ENCODE measurements at regions not wholly inside any gene's neighbourhood (a gene's known extent, or its start where the extent isn't known, plus 50 kb on each side); places are given as distances from the start of the nearest gene placed in this dataset.

DNA sequence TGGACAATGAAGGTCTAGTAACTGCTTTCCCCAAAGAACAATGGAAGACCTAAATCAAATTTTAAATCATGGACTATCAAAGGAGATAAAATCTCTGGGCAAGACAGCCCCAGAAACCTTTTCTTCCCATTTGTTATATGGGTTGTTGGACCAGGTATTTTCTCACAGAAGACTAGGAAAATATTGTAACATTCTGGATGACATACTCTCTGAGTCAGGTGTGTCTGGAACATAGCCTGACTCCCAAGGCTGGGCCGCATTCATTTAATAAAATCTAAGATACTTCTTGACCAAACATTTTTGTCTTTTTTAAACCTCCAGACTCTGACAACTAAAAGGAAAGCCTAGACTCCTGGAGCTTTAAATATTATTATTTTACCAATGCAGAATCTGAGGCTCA is 87.9 kb downstream of the ATP23 start:
- H2AFZ ChIP-seq (ENCODE audit: low read depth, low read length, severe bottlenecking), result no peak overlapping the region
- no peak overlapping the region for H3K9ac ChIP-seq (ENCODE audit: low read length)
- H3K79me2 ChIP-seq (ENCODE audit: insufficient read depth, low read length), result no peaks in the 10 kb centered on the region
- no peaks in the 10 kb centered on the region for H3K36me3 ChIP-seq (ENCODE audit: low read length)
- H3K9me2 ChIP-seq (replicated peaks; ENCODE audit: insufficient read depth, low read length), result no peaks in the 10 kb centered on the region
- H3K9me3 ChIP-seq (ENCODE audit: insufficient read depth, low read length), result no peaks in the 10 kb centered on the region
- H3K4me3 ChIP-seq (ENCODE audit: insufficient read depth, low read length, poor library complexity, severe bottlenecking), result no peak overlapping the region
- H3K4me2 ChIP-seq (ENCODE audit: low read depth, low read length, poor library complexity, severe bottlenecking), result no peak overlapping the region
- H4K20me1 ChIP-seq (ENCODE audit: low read depth, low read length), result no peaks in the 10 kb centered on the region
- no peak for TF ChIP-seq EZH2phosphoT487 (conservative IDR thresholded peaks at IDR 0.05; ENCODE audit: low read length)
- TF ChIP-seq, protein P1, sequence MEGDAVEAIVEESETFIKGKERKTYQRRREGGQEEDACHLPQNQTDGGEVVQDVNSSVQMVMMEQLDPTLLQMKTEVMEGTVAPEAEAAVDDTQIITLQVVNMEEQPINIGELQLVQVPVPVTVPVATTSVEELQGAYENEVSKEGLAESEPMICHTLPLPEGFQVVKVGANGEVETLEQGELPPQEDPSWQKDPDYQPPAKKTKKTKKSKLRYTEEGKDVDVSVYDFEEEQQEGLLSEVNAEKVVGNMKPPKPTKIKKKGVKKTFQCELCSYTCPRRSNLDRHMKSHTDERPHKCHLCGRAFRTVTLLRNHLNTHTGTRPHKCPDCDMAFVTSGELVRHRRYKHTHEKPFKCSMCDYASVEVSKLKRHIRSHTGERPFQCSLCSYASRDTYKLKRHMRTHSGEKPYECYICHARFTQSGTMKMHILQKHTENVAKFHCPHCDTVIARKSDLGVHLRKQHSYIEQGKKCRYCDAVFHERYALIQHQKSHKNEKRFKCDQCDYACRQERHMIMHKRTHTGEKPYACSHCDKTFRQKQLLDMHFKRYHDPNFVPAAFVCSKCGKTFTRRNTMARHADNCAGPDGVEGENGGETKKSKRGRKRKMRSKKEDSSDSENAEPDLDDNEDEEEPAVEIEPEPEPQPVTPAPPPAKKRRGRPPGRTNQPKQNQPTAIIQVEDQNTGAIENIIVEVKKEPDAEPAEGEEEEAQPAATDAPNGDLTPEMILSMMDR (IDR thresholded peaks at IDR 0.05; ENCODE audit: insufficient read depth, low read length, poor library complexity, severe bottlenecking), result no peak
- no peaks in the 10 kb centered on the region for H3K27me3 ChIP-seq (ENCODE audit: low read length)
- no peak overlapping the region for H3K27ac ChIP-seq (ENCODE audit: low read depth, low read length)
- no peaks in the 10 kb centered on the region for H3F3A ChIP-seq (ENCODE audit: insufficient read depth)

DNA sequence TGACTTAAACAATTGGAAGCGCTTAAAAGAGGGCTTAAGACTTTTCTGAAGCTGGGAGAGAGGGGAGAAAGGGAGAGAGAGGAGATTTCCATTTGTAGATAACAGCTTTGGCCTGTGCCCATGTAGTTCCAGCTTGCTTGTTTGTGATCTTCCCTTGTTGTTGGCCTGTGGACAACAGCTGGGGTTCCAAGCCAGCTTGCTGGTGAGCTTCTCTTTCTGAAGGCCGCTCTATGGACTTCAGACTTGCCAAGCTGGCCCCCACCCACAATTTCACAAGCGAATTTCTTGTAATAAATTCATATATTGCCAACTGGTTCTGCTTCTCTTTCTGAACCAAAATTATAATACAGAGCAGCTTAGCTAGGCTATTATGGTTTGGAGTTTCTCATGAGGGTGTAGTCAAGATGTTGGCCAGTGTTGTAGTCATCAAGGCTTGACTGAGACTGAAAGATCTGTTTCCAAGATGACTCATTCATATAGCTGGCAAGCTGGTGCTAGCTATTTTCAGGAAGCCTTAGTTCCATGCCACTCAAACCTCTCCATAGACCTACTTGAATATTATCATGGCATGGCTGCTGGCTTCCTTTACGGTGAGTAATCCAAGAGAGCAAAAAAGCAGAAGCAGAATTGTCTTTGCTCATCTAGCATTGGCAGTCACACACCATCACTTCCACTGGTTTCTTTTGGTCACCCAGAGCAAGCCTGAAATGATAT is 89.4 kb downstream of the ATP23 start:
- H3K27ac ChIP-seq (ENCODE audit: low read depth, low read length), result no peak overlapping the region
- TF ChIP-seq, protein P1 (IDR thresholded peaks at IDR 0.05; ENCODE audit: insufficient read depth, low read length, poor library complexity, severe bottlenecking), result no peak
- TF ChIP-seq EZH2phosphoT487 (conservative IDR thresholded peaks at IDR 0.05; ENCODE audit: low read length), result no peak
- no peaks in the 10 kb centered on the region for H3K27me3 ChIP-seq (ENCODE audit: low read length)
- no peak overlapping the region for H2AFZ ChIP-seq (ENCODE audit: low read depth, low read length, severe bottlenecking)
- no peaks in the 10 kb centered on the region for H3K79me2 ChIP-seq (ENCODE audit: insufficient read depth, low read length)
- H3K9ac ChIP-seq (ENCODE audit: low read length), result no peak overlapping the region
- H3K4me2 ChIP-seq (ENCODE audit: low read depth, low read length, poor library complexity, severe bottlenecking), result no peak overlapping the region
- no peak overlapping the region for H3K4me3 ChIP-seq (ENCODE audit: insufficient read depth, low read length, poor library complexity, severe bottlenecking)
- H3K36me3 ChIP-seq (ENCODE audit: low read length), result no peaks in the 10 kb centered on the region
- H3K9me3 ChIP-seq (ENCODE audit: insufficient read depth, low read length), result 0 out of 2 replicates have a peak, but pooled peaks cover 4% of the 10 kb centered on the region
- H4K20me1 ChIP-seq (ENCODE audit: low read depth, low read length), result no peaks in the 10 kb centered on the region
- no peaks in the 10 kb centered on the region for H3K9me2 ChIP-seq (replicated peaks; ENCODE audit: insufficient read depth, low read length)
- no peaks in the 10 kb centered on the region for H3F3A ChIP-seq (ENCODE audit: insufficient read depth)

DNA sequence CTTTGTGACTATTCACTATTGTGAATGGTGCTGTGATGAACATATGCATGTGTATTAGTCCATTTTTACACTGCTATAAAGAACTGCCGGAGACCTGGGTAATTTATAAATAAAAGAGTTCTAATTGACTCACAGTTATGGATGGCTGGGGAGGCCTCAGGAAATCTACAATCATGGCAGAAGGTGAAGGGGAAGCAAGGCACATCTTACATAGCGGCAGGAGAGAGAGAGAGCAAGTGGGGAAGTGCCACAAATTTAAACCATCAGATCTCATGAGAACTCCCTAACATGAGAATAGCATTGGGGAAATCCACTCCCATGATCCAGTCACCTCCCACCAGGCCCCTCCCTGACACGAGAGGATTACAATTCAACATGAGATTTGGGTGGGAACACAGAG is 90.8 kb downstream of the ATP23 start:
- TF ChIP-seq, protein P1 (IDR thresholded peaks at IDR 0.05; ENCODE audit: insufficient read depth, low read length, poor library complexity, severe bottlenecking), result no peak
- no peak for TF ChIP-seq EZH2phosphoT487 (conservative IDR thresholded peaks at IDR 0.05; ENCODE audit: low read length)
- Histone ChIP-seq H3K27me3 (ENCODE audit: low read length) (no peaks in the 10 kb centered on the region), H3K9ac (ENCODE audit: low read length) (no peak overlapping the region), H2AFZ (ENCODE audit: low read depth, low read length, severe bottlenecking) (no peak overlapping the region), H3F3A (ENCODE audit: insufficient read depth) (no peaks in the 10 kb centered on the region), H4K20me1 (ENCODE audit: low read depth, low read length) (no peaks in the 10 kb centered on the region), H3K4me2 (ENCODE audit: low read depth, low read length, poor library complexity, severe bottlenecking) (no peak overlapping the region), H3K9me3 (ENCODE audit: insufficient read depth, low read length) (0 out of 2 replicates have a peak, but pooled peaks cover 8% of the 10 kb centered on the region), H3K27ac (ENCODE audit: low read depth, low read length) (no peak overlapping the region), H3K4me3 (ENCODE audit: insufficient read depth, low read length, poor library complexity, severe bottlenecking) (no peak overlapping the region), H3K9me2 (replicated peaks; ENCODE audit: insufficient read depth, low read length) (no peaks in the 10 kb centered on the region), H3K36me3 (ENCODE audit: low read length) (no peaks in the 10 kb centered on the region), H3K79me2 (ENCODE audit: insufficient read depth, low read length) (no peaks in the 10 kb centered on the region)
